Chondrocyte (in vitro differentiated cells): ENCODE measurements at regions not wholly inside any gene's neighbourhood (a gene's known extent, or its start where the extent isn't known, plus 50 kb on each side); places are given as distances from the start of the nearest gene placed in this dataset.
A peak's percentile ranks its signal among the peaks of the same experiment; 100 is the strongest.
"Not testable (repeated sequence)": the region's sequence is repeated elsewhere in the genome, so short reads cannot be mapped to it uniquely, and the experiment has no call there.

Experiments used
- DNase-seq: peaks from one replicate; pipeline ENCODE4 v3.0.0; 2021; ENCODE audit warnings: mixed read lengths, low spot score
- H3K27ac Mint-ChIP-seq: one replicate; pipeline ENCODE4 v1.8.0; 2021; ENCODE audit warnings: mild to moderate bottlenecking, moderate library complexity, mixed read lengths; ENCODE audit not compliant: unreplicated experiment
- H3K27me3 Mint-ChIP-seq: 2 replicates; pipeline ENCODE4 v1.8.0; 2021; ENCODE audit warnings: low read depth, mixed read lengths
- H3K36me3 Mint-ChIP-seq: 2 replicates; pipeline ENCODE4 v1.8.0; 2021; ENCODE audit warnings: low read depth, mixed read lengths
- H3K4me1 Mint-ChIP-seq: 2 replicates; pipeline ENCODE4 v1.8.0; 2021; ENCODE audit warnings: low read depth, mild to moderate bottlenecking, mixed read lengths
- H3K4me3 Mint-ChIP-seq: one replicate; pipeline ENCODE4 v1.8.0; 2021; ENCODE audit warnings: mild to moderate bottlenecking, moderate library complexity, mixed read lengths; ENCODE audit not compliant: unreplicated experiment
- H3K9me3 Mint-ChIP-seq: 2 replicates; pipeline ENCODE4 v1.8.0; 2021; ENCODE audit warnings: low read depth, mixed read lengths

DNA sequence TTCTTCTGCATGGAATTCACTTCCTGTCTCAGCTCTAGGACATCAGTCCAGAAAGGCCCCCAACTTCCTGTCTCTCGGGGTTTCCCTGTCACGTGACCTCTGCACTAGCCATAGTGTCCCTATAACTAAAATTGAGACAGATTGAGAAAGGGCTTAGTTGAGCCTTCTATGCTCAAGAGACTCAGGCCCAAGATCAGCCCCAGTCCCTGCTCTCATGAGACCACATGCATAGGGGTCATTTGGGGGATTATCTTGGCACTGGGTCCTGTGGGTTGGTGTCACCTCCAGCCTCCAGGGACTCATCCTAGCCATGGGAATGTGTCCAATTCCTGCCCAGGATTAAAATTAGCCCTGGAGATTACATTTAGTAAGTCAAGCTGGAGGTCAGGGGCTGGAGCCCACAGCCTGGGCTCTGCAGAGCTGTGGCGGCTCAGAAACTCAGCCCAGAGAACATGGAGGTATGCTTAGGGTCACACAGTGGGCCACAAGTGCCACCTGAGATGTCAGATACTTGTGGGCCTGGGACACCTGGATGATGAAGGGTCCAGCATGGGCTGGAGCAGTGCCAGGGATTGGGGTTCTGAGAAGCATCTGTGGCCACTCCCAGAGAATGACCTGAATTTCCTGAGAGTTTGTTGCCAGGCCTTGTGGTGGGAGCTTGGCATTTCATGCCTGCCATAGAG, 174.3 kb upstream of the TPTE start:
- H3K27me3 Mint-ChIP-seq, H3K27ac Mint-ChIP-seq, H3K36me3 Mint-ChIP-seq, H3K4me1 Mint-ChIP-seq, H3K4me3 Mint-ChIP-seq, DNase-seq: not testable (repeated sequence)
- H3K9me3 Mint-ChIP-seq = peaks cover 48% of the 10 kb centered on the region

DNA sequence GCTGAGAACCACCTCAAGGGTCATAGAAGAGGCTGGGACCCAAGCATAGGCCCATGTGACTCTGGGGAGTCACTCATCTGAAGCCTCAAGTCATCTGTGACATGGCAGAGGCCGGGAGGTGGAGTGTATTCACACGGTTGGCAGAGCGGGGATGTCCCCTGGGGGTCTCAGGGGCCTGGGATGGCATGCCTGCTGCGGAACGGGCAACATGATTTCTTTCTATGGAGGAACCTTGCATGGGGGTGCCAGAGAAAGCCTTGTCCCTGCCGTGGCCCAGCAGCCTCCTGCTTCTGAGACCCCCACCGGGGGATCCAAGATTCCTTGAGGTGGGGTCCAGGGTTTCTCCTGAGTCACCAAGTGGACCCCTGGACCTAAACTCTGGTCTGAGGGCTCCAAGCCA, 173.7 kb upstream of the TPTE start:
- H3K36me3 Mint-ChIP-seq, H3K27me3 Mint-ChIP-seq, H3K4me3 Mint-ChIP-seq, H3K27ac Mint-ChIP-seq, H3K4me1 Mint-ChIP-seq: not testable (repeated sequence)
- peaks cover 53% of the 10 kb centered on the region for H3K9me3 Mint-ChIP-seq
- peak; percentile 98 for DNase-seq

DNA sequence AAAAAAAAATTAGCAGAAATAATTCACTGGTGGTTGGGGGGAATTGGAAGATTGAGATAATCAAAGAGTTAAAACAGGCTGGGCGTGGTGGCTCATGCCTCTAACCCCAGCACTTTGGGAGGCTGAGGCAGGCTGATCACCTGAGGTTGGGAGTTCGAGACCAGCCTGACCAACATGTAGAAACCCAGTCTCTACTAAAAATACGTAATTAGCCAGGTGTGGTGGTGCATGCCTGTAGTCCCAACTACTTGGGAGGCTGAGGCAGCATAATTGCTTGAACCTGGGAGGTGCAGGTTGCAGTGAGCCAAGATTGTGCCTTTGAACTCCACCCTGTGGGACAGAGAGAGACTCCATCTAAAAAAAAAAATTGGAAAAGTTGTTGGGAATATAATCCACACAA, 173.2 kb upstream of the TPTE start:
- H3K9me3 Mint-ChIP-seq = peaks cover 57% of the 10 kb centered on the region

GRCh38 chr21:10354851-10355578, 166.4 kb upstream of the TPTE start:
- peak; percentile 98 for DNase-seq
- not testable (repeated sequence) for H3K27me3 Mint-ChIP-seq, H3K4me3 Mint-ChIP-seq, H3K4me1 Mint-ChIP-seq, H3K36me3 Mint-ChIP-seq, H3K27ac Mint-ChIP-seq
- peaks cover 66% of the 10 kb centered on the region for H3K9me3 Mint-ChIP-seq

More for the DNA sequence above, 173.2 kb upstream of the TPTE start:
- H3K4me3 Mint-ChIP-seq, DNase-seq, H3K27me3 Mint-ChIP-seq, H3K4me1 Mint-ChIP-seq, H3K36me3 Mint-ChIP-seq, H3K27ac Mint-ChIP-seq: not testable (repeated sequence)

DNA sequence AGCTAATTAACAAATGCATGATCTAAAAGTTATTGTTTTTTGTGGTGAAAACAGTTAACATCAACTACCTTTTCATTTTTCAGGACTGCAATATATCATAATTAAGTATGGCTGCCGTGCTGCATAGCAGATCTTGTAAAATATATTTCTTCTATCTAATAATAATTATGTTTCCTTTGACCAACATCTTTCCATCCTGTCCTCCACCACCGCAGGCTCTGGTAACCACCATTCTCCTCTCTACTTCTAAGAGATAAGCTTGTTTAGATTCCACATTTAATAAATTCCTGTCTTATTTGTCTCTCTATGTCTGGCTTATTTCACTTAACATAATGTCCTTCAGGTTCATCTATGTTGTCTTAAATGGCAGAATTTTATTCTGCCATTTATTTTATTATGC, 162.3 kb upstream of the TPTE start:
- peaks cover 61% of the 10 kb centered on the region for H3K9me3 Mint-ChIP-seq
- H3K36me3 Mint-ChIP-seq, H3K27me3 Mint-ChIP-seq, H3K4me3 Mint-ChIP-seq, H3K27ac Mint-ChIP-seq, H3K4me1 Mint-ChIP-seq: not testable (repeated sequence)
- peak; percentile 37 for DNase-seq

DNA sequence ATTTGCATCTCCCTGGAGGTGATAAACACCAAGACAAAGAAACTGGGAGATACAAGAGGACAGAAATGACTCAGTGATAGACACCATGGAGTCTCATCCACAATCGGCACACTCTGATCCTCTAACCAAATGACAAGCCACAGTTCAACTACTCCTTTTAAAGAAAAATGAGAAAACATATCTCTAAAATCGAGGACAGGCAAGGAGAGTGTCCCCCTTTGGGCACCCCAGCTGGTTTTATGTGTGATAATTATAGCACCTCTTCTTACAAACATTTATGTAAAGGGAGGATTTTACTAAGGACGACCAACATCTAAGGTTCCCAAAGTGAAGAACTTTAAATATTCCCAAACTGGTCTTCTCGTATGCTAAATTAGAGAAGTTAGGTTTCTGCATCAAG, 161.5 kb upstream of the TPTE start:
- H3K9me3 Mint-ChIP-seq = peaks cover 54% of the 10 kb centered on the region
- H3K27ac Mint-ChIP-seq, H3K4me3 Mint-ChIP-seq, H3K27me3 Mint-ChIP-seq, H3K36me3 Mint-ChIP-seq, H3K4me1 Mint-ChIP-seq: not testable (repeated sequence)
- peak; percentile 59 for DNase-seq

GRCh38 chr21:10361214-10361736, 160.1 kb upstream of the TPTE start:
- not testable (repeated sequence) for H3K27ac Mint-ChIP-seq, H3K27me3 Mint-ChIP-seq, H3K4me1 Mint-ChIP-seq, H3K4me3 Mint-ChIP-seq, H3K36me3 Mint-ChIP-seq, DNase-seq
- peaks cover 46% of the 10 kb centered on the region for H3K9me3 Mint-ChIP-seq

DNA sequence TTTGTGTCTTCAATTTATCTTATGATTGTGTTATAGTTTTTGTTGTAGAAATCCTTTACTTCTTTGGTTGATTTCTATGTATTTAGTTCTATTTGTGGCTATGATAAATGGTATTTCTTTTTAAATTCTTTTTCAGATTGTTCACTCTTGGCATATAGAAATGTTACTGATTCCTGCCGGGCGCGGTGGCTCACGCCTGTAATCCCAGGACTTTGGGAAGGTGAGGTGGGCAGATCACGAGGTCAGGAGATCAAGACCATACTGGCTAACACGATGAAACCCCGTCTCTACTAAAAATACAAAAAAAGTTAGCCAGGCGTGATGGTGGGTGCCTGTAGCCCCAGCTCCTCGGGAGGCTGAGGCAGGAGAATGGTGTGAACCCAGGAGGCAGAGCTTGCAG, 158.6 kb upstream of the TPTE start:
- peak; percentile 97 for DNase-seq

GRCh38 chr21:10363321-10363720, 158.1 kb upstream of the TPTE start:
- not testable (repeated sequence) for H3K4me1 Mint-ChIP-seq, H3K27me3 Mint-ChIP-seq

More for the DNA sequence above, 158.6 kb upstream of the TPTE start:
- H3K4me1 Mint-ChIP-seq, H3K27ac Mint-ChIP-seq, H3K27me3 Mint-ChIP-seq, H3K36me3 Mint-ChIP-seq, H3K4me3 Mint-ChIP-seq: not testable (repeated sequence)
- H3K9me3 Mint-ChIP-seq = peaks cover 36% of the 10 kb centered on the region

DNA sequence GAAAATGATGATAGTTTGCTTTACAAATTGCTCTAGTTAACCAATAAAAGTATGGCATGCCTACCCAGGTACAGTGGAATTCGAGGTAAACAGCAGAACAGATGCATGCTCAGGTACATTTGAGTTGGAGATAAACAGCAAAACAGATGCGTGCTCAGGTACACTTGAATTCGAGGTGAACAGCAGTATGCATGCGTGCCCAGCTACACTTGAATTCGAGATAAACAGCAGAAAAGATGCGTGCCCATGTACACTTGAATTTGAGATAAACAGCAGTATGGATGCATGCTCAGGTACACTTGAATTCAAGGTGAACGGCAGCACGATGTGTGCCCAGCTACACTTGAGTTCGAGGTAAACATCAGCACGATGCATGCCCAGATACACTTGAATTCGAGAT, 155.2 kb upstream of the TPTE start:
- not testable (repeated sequence) for H3K27ac Mint-ChIP-seq, H3K27me3 Mint-ChIP-seq, H3K4me1 Mint-ChIP-seq, DNase-seq, H3K36me3 Mint-ChIP-seq, H3K4me3 Mint-ChIP-seq
- H3K9me3 Mint-ChIP-seq = peaks cover 21% of the 10 kb centered on the region

More at GRCh38 chr21:10363321-10363720, 158.1 kb upstream of the TPTE start:
- H3K9me3 Mint-ChIP-seq = peaks cover 34% of the 10 kb centered on the region
- H3K36me3 Mint-ChIP-seq, DNase-seq, H3K27ac Mint-ChIP-seq, H3K4me3 Mint-ChIP-seq: not testable (repeated sequence)

- not testable (repeated sequence) for H3K4me3 Mint-ChIP-seq, H3K9me3 Mint-ChIP-seq, H3K27me3 Mint-ChIP-seq, H3K4me1 Mint-ChIP-seq, H3K27ac Mint-ChIP-seq, H3K36me3 Mint-ChIP-seq
- DNase-seq = peak; percentile 90
Measured at GRCh38 chr21:10367586-10367985, 153.8 kb upstream of the TPTE start.

DNA sequence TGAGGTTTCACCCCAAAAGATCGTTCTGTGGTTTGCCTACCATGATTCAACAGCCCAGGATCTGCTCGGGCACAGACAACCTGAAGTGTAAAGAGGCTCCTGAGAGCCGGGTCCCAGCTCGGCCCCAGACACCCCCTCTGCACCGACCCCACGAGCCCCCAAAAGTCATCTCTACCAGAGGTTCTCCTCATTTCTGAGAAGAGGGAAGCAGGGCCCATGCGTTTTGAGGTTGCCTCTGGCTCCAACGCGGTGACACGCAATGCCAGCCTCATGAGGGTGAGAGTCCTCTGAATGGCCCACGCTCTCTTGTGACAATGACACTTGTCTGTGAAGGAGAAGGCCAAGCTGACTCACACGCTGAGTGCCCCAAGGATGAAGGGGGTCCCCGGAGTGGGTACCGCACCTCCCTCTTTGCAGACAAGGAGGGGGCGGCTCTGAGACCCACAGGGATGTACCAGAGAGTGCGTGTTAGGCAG, 153.0 kb upstream of the TPTE start:
- peak; percentile 100 for DNase-seq
- not testable (repeated sequence) for H3K36me3 Mint-ChIP-seq, H3K27me3 Mint-ChIP-seq, H3K27ac Mint-ChIP-seq, H3K9me3 Mint-ChIP-seq, H3K4me1 Mint-ChIP-seq, H3K4me3 Mint-ChIP-seq

GRCh38 chr21:10369289-10369688, 152.1 kb upstream of the TPTE start:
- not testable (repeated sequence) for H3K27ac Mint-ChIP-seq, DNase-seq

More at GRCh38 chr21:10369289-10369688, 152.1 kb upstream of the TPTE start:
- H3K9me3 Mint-ChIP-seq, H3K4me1 Mint-ChIP-seq, H3K27me3 Mint-ChIP-seq, H3K36me3 Mint-ChIP-seq, H3K4me3 Mint-ChIP-seq: not testable (repeated sequence)
